ENCODE measurements at regions not wholly inside any gene's neighbourhood (a gene's known extent, or its start where the extent isn't known, plus 50 kb on each side); places are given as distances from the start of the nearest gene placed in this dataset.

DNA sequence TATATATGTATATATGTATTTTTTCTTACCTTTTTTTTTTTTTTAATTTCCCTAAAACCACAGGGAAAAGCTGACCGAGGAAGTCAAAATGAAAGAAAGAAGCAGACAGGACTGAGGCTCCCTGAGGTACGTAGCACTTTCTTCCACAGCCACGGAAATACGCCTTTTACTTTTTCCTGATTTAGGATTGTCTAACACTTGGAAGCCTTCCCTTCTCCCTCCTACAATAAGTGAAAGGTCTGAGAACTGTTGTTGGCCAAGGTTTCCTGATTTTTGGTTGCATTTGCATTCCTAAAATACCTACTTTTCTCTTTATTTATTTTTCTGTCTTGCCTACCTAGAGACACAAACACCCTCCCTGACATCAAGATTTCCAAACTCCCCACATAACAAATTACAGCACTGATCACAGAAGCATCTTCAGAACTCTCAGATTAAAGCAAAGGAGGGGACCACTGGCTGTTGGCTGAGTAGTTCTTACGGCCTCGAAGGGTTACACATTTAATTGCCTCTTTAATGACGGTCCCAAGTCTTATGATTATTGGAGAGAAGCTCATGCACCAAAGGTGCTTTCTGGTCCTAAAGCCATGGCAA lies 778.5 kb upstream of the FANCL start:
- H3K4me1 Mint-ChIP-seq: no peaks in the 10 kb centered on the region
- no peak for DNase-seq
- H3K27me3 Mint-ChIP-seq (ENCODE audit: low read depth in 3 of 3): peaks cover 0 to 4% (median 0%) of the 10 kb centered on the region in 3 donors
- H3K9me3 Mint-ChIP-seq: peaks cover 0 to 4% (median 0%) of the 10 kb centered on the region in 6 donors
- no peak overlapping the region for H3K27ac Mint-ChIP-seq
- H3K4me3 Mint-ChIP-seq: no peak overlapping the region
- no peaks in the 10 kb centered on the region for H3K36me3 Mint-ChIP-seq

DNA sequence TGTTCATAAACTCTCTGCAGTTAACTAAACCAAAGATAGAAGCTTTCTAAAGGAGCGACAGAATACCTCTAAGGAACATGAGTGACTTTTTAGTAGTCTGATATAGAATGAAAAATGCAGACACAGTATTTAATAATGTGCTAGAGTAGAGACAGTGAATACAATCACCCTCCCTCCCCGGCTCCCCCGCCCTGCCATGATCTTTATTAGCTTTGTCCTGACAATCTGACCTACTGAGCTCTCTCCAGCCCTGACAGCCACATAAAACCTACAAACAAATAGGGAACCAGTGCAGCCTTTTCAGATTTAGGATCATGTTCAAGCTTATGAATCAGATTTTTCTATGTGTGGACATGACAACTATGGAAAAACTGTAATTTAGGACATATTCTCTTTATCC lies 777.6 kb upstream of the FANCL start:
- Mint-ChIP-seq H3K27ac (no peak overlapping the region), H3K4me1 (no peaks in the 10 kb centered on the region), H3K36me3 (no peaks in the 10 kb centered on the region), H3K27me3 (ENCODE audit: low read depth in 3 of 3) (peaks cover 0 to 2% (median 0%) of the 10 kb centered on the region in 3 donors), H3K4me3 (no peak overlapping the region), H3K9me3 (peaks cover 0 to 4% (median under 1%) of the 10 kb centered on the region in 6 donors)
- no peak for DNase-seq

DNA sequence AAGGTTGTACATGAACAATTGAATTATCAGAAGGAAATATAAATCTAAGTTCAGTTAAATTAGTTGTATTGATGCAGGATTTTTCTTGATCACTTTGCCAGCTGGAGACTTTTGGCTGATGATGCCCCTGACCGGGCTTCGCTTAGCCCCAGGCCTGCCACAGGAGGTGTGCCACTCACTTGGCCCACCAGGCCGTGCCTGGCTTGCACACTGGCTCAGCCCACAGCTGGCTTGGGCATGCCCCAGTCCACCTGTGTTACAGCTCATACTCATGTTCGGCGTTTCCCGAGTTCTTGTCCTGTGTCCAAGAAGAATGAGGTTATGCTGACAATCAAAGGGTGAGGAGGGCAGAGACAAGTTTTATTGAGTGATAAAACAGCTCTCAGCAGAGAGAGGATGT lies 773.9 kb upstream of the FANCL start:
- Mint-ChIP-seq H3K27ac (no peak overlapping the region), H3K4me3 (no peak overlapping the region), H3K36me3 (no peaks in the 10 kb centered on the region), H3K4me1 (no peaks in the 10 kb centered on the region), H3K9me3 (peaks cover 0 to 8% (median 2%) of the 10 kb centered on the region in 6 donors), H3K27me3 (ENCODE audit: low read depth in 3 of 3) (peaks cover 0 to 2% (median 0%) of the 10 kb centered on the region in 3 donors)
- DNase-seq: no peak

DNA sequence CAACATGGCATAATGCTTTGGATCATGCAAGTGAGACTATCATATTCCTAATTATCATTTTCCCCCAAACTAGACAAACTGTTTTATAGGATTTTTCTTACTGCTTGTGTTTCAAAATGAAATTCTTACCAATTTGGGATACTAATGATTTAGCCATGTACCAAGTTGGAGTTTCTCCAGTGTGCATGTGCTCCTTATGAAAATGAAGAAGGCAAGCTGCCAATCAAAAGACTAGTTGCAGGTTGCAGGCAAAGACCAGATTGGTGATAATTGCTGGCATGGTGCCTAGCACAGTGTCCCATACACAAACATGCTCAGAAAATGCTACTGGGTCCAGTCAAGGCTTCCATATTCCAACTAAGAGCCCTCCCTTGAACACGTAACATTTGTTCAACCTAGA lies 771.8 kb upstream of the FANCL start:
- Mint-ChIP-seq H3K4me3 (no peak overlapping the region), H3K9me3 (peaks cover 0 to 8% (median 2%) of the 10 kb centered on the region in 6 donors), H3K4me1 (no peaks in the 10 kb centered on the region), H3K27me3 (ENCODE audit: low read depth in 3 of 3) (no peaks in the 10 kb centered on the region), H3K36me3 (no peaks in the 10 kb centered on the region), H3K27ac (no peak overlapping the region)
- DNase-seq: no peak

DNA sequence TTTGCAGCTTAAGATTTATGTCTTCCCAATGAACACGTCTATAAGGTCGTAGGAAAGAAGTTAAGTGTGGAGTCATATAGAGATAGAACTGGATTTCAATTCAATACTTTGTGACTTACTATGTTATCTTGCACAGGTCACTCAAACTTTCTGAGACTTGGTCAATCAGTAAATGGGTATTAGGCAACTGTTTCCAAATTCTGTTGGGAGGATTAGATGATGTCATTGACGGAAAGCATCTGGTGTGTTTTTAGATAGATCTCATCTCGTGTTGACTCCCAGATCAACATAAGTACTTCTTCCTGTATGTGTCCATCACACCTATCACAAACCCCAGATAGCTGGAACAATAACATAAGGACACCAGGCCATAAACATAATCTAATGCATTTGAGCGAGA lies 771.1 kb upstream of the FANCL start:
- no peak overlapping the region for H3K4me3 Mint-ChIP-seq
- peaks cover 0 to 8% (median 2%) of the 10 kb centered on the region in 6 donors for H3K9me3 Mint-ChIP-seq
- no peaks in the 10 kb centered on the region for H3K36me3 Mint-ChIP-seq

DNA sequence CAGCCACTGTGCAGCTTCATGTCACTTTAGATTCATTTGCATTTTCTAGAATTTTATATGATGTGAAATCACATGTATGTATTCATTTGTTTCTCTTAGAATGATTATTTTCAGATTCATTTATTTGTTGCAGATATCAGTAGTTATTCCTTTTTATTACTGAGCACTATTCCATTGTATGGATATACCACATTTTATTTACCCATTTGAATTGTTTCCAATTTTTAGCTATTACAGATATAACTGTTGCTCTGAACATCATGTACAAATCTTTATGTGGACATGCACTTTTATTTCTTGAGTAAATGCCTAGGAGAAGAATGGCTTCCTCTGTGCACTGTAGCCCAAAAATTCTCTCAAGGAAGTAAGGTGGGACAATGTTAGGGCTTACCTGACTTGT lies 767.8 kb upstream of the FANCL start:
- Mint-ChIP-seq H3K4me3 (no peak overlapping the region), H3K4me1 (no peaks in the 10 kb centered on the region), H3K9me3 (peaks cover 0 to 8% (median 2%) of the 10 kb centered on the region in 6 donors), H3K27me3 (ENCODE audit: low read depth in 3 of 3) (peaks cover 0 to 1% (median 0%) of the 10 kb centered on the region in 3 donors), H3K36me3 (no peaks in the 10 kb centered on the region), H3K27ac (no peak overlapping the region)
- DNase-seq: no peak

More for the DNA sequence above, 771.1 kb upstream of the FANCL start:
- Mint-ChIP-seq H3K27me3 (ENCODE audit: low read depth in 3 of 3) (no peaks in the 10 kb centered on the region), H3K27ac (no peak overlapping the region), H3K4me1 (no peaks in the 10 kb centered on the region)
- no peak for DNase-seq

DNA sequence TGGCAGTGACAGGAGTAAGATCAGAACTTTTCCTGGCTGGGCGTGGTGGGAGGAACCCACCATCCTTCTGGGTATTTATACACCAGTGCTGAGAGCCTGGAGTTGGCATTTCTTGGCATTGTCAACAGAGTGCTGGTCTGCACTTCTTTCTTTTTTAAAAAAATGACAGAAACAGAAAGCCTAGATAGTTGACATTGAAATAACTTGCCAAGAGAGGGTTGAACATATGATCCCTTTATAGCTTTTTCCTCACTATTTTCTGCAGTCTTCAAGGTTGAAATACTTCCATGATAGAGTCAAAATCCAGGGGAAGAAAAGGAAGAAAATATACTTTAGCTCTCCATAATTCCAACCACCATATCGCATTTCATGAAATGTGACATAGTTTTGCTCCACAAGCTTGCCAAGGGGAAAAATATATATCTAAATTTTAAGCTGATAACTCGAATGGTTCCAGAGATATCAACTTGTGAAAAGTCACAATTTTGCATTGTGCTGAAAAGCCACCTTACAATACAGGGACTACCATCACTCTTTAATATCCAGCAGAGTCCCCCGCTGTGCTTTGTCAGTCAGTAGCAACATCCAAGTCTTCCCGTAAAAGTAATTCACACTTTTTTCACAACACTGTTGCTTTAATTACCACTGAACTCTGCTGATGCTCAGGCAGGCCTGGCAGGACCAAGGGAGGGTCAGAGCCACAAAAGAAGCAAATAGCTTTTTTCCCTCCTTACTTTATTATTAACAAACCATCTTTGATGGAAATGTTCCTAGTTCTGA lies 764.9 kb upstream of the FANCL start:
- Mint-ChIP-seq H3K9me3 (peaks cover 0 to 5% (median under 1%) of the 10 kb centered on the region in 6 donors), H3K4me3 (no peak overlapping the region), H3K36me3 (no peaks in the 10 kb centered on the region)

DNA sequence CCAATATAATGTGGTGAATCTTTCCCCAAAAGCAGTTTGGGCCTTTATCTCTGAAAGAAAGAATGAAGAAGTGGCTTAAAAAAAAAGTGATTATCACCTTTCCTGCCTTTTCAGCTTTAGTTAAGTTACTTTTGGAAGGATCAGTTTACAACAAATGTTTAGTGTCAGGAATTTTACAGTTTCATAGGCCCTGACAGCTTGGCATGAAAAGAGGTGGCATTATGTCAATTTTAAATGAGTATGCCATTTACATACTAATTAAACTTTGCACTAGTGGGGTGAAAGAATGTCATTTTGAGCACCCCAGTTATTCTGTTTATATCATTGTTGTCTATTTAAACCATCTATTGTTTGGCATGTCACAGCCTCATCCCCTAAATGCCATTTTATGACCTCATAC lies 763.5 kb upstream of the FANCL start:
- Mint-ChIP-seq H3K27ac (no peak overlapping the region), H3K9me3 (peaks cover 0 to 5% (median under 1%) of the 10 kb centered on the region in 6 donors), H3K4me3 (no peak overlapping the region), H3K27me3 (ENCODE audit: low read depth in 3 of 3) (peaks cover 0 to 2% (median 1%) of the 10 kb centered on the region in 3 donors), H3K36me3 (no peaks in the 10 kb centered on the region), H3K4me1 (no peaks in the 10 kb centered on the region)
- no peak for DNase-seq

More for the DNA sequence above, 764.9 kb upstream of the FANCL start:
- DNase-seq: no peak
- H3K4me1 Mint-ChIP-seq: no peaks in the 10 kb centered on the region
- peaks cover 0 to 1% (median 0%) of the 10 kb centered on the region in 3 donors for H3K27me3 Mint-ChIP-seq (ENCODE audit: low read depth in 3 of 3)
- no peak overlapping the region for H3K27ac Mint-ChIP-seq

DNA sequence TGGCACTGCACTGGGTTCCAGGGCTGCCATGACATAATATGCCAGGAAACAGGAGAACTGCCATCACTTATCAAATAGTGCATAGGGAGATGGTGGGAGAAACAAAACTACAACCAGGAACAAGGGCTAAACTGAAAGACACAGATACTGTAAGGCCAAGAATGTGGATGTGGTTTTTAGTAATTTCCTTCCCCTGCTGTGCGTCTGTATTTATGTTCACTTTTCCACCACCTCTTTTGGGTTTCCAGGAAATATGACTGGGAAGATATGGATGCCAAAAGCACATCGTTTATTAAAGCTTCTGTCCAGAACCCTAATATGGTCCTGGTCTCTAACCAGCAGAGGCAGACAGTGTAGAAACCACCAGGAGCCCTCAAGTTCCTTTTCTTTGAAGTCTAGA lies 759.7 kb upstream of the FANCL start:
- Mint-ChIP-seq H3K4me3 (no peak overlapping the region), H3K4me1 (no peaks in the 10 kb centered on the region), H3K9me3 (peaks cover 0 to 7% (median 4%) of the 10 kb centered on the region in 6 donors), H3K27ac (no peak overlapping the region), H3K27me3 (ENCODE audit: low read depth in 3 of 3) (peaks cover 0 to 2% (median 1%) of the 10 kb centered on the region in 3 donors), H3K36me3 (no peaks in the 10 kb centered on the region)
- no peak for DNase-seq

DNA sequence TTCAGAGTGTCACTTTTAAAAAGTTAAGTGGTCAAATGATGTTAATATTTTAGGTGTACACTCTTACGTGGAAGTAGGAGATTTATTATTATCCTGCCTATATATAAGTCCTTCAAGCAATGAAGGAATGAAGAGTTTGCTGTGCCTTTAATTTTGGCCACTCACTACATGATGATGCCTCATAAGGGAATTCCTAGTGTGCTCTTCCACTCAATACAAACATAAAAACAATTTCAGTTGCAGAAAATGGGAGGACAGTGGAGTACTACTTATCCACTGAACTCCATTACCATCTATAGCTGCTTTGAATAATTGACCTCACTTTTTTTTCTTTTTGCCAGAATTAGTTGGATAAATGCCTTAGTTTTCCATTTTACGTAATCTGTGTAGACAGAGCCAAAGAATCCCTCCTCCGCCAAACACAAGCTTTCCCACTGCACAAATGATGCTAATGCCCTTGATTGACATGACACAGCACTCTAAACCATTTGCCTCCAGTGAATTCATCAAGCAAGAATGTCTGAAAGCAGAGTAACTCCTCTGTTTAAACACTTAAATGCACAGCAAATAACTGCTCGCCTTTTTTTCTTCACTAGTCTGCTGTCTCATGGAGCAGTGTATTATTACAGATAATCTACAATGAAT lies 751.1 kb upstream of the FANCL start:
- Mint-ChIP-seq H3K27ac (no peak overlapping the region), H3K4me1 (no peaks in the 10 kb centered on the region), H3K36me3 (no peaks in the 10 kb centered on the region), H3K4me3 (no peak overlapping the region), H3K9me3 (peaks cover 0 to 5% (median 1%) of the 10 kb centered on the region in 6 donors), H3K27me3 (ENCODE audit: low read depth in 3 of 3) (peaks cover 0 to 2% (median 2%) of the 10 kb centered on the region in 3 donors)
- no peak for DNase-seq

DNA sequence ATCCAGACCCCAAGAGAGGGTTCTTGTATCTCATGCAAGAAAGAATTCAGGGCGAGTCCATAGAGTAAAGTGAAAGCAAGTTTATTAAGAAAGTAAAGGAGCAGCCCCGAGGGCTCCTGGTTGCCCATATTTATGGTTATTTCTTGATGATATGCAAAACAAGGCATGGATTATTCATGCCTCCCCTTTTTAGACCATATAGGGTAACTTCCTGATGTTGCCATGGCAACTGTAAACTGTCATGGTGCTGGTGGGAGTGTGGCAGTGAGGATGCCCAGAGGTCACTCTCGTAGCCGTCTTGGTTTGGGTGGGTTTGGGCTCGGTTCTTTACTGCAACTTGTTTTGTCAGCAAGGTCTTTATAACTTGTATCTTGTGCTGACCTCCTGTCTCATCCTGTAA lies 750.2 kb upstream of the FANCL start:
- no peaks in the 10 kb centered on the region for H3K36me3 Mint-ChIP-seq
- peaks cover 0 to 2% (median 2%) of the 10 kb centered on the region in 3 donors for H3K27me3 Mint-ChIP-seq (ENCODE audit: low read depth in 3 of 3)
- H3K27ac Mint-ChIP-seq: no peak overlapping the region
- DNase-seq: no peak
- H3K9me3 Mint-ChIP-seq: peaks cover 0 to 5% (median under 1%) of the 10 kb centered on the region in 6 donors
- H3K4me3 Mint-ChIP-seq: no peak overlapping the region
- no peaks in the 10 kb centered on the region for H3K4me1 Mint-ChIP-seq

DNA sequence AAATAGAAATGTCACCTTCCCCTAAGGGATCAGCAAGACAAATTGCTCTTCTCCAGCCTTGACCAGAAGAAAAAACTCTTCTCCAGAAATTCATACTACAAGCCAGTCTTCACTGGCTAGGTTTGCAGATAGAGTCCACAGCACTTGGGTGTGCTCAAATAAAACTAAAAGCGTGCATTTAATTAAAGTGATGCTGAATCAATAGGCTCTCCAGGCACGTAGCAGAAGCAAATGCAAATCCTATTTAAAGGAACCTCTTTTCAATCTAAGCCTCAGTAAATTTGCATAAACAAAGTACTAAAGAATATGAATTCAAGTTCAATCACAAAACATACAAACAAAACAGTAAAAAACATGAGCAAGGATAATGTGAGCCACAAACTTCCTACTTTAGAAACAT lies 744.4 kb upstream of the FANCL start:
- H3K4me3 Mint-ChIP-seq: no peak overlapping the region
- H3K4me1 Mint-ChIP-seq: no peaks in the 10 kb centered on the region
- H3K36me3 Mint-ChIP-seq: no peaks in the 10 kb centered on the region
- no peak overlapping the region for H3K27ac Mint-ChIP-seq
- H3K9me3 Mint-ChIP-seq: peaks cover 2 to 9% (median 3%) of the 10 kb centered on the region in 6 donors
- peaks cover 0 to 4% (median 0%) of the 10 kb centered on the region in 3 donors for H3K27me3 Mint-ChIP-seq (ENCODE audit: low read depth in 3 of 3)
- DNase-seq: no peak

DNA sequence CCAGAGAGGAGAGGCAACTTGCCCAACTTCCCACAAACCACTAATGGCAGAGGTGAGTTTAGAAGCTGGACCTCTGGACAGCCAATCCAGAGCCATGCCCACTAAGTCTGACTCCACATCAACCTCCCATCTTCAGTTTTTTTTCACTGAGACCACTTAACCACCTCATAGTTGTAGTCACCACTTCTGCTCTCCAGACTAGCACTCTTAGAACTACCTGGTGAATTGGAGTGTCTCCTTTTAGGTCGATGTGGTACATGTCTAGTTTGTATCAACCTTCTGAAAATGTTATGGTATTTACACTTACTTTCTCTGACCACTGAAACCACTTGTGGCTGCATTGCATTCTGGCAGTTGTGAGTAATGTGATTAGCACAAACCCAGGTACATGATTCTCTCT lies 743.6 kb upstream of the FANCL start:
- Mint-ChIP-seq H3K9me3 (peaks cover 2 to 9% (median 3%) of the 10 kb centered on the region in 6 donors), H3K36me3 (no peaks in the 10 kb centered on the region), H3K4me3 (no peak overlapping the region), H3K27ac (no peak overlapping the region), H3K27me3 (ENCODE audit: low read depth in 3 of 3) (peaks cover 0 to 4% (median 0%) of the 10 kb centered on the region in 3 donors), H3K4me1 (no peaks in the 10 kb centered on the region)
- DNase-seq: no peak

DNA sequence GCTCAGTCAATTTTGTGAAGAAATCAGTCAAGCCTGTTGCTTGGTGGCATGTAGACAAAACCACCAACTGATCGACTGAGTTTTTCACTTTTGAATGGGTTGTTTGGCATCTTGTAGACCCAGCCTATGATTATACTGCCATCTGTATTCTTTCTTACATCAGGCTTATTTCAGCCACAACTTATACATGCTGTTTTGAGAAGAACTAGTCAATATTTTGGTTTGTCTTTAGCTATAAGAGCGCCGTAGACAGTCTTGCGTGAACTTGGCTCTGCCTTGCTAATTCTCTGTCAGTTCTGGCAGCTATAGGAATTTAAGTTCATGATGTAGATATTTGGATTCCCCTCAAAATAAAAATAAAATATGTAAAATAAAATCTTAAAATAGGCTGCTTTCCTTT lies 742.0 kb upstream of the FANCL start:
- H3K27me3 Mint-ChIP-seq (ENCODE audit: low read depth in 3 of 3): peaks cover 0 to 2% (median 0%) of the 10 kb centered on the region in 3 donors

More for the DNA sequence above, 742.0 kb upstream of the FANCL start:
- H3K4me3 Mint-ChIP-seq: no peak overlapping the region
- no peak for DNase-seq
- no peak overlapping the region for H3K27ac Mint-ChIP-seq
- no peaks in the 10 kb centered on the region for H3K4me1 Mint-ChIP-seq
- H3K9me3 Mint-ChIP-seq: peaks cover 2 to 9% (median 4%) of the 10 kb centered on the region in 6 donors
- H3K36me3 Mint-ChIP-seq: no peaks in the 10 kb centered on the region

Data from immature natural killer cell (primary cell).